Cardiac muscle cell (in vitro differentiated cells and primary cell): ENCODE measurements at regions not wholly inside any gene's neighbourhood (a gene's known extent, or its start where the extent isn't known, plus 50 kb on each side); places are given as distances from the start of the nearest gene placed in this dataset.

ENCODE experiments used
- DNase-seq, 2 donors: peaks; one replicate each; pipeline versions ENCODE4 v3.0.0 to v3.0.0-alpha.2; 2010 to 2017; ENCODE audit warnings: low read depth in 1 of 2, low spot score in 1 of 2
- H3K27ac ChIP-seq: fragments of 200-600 bp; sonication (generic); 2 replicates; pipeline ENCODE4 v1.5.1; 2016
- H3K27me3 ChIP-seq: fragments of 200-600 bp; sonication (generic); 2 replicates; pipeline ENCODE4 v1.6.0; 2016; ENCODE audit warnings: control low read depth
- H3K36me3 ChIP-seq: fragments of 200-600 bp; sonication (generic); 2 replicates; pipeline ENCODE4 v1.5.1; 2016; ENCODE audit warnings: control low read depth
- H3K4me1 ChIP-seq: fragments of 200-600 bp; sonication (generic); 2 replicates; pipeline ENCODE4 v1.8.1; 2017; ENCODE audit warnings: low read depth, mild to moderate bottlenecking, mixed run types
- H3K4me3 ChIP-seq: fragments of 200-600 bp; sonication (generic); 2 replicates; pipeline ENCODE4 v1.5.1; 2016; ENCODE audit warnings: mild to moderate bottlenecking
- H3K9me3 ChIP-seq: fragments of 200-600 bp; sonication (generic); 2 replicates; pipeline ENCODE4 v1.5.1; 2017; ENCODE audit warnings: low read depth, mild to moderate bottlenecking, control low read depth
- CTCF ChIP-seq: IDR thresholded peaks from 2 replicates; pipeline ENCODE4 v1.5.1; 2012; ENCODE audit warnings: low read depth, mild to moderate bottlenecking, low read length

DNA sequence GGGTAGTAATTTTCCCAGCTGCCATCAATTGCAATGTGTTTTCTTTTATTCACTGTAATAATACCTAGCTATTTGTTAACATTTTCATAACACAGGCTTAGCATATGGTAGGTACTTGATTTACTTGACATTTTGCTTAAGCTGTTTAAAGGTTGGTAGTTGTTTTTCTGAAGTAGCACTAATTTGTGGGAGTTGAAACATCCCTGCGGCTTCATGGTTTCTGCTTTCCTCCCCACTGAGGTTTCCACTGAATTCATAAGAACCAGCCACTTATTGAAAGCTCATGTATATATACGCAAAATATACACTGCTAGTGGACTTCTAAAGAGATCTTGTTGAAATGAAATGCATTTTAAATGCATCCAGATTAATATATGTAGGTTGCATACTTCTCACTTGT is 559.9 kb downstream of the TLE4 start:
- no peaks in the 10 kb centered on the region for H3K27me3 ChIP-seq
- no peak for DNase-seq
- no peak overlapping the region for H3K27ac ChIP-seq
- H3K4me3 ChIP-seq, result no peak overlapping the region
- no peaks in the 10 kb centered on the region for H3K4me1 ChIP-seq
- no peaks in the 10 kb centered on the region for H3K36me3 ChIP-seq
- H3K9me3 ChIP-seq, result no peaks in the 10 kb centered on the region
- TF ChIP-seq CTCF, result no peak

GRCh38 chr9:80127920-80128319 is 556.2 kb downstream of the TLE4 start:
- no peak overlapping the region for H3K27ac ChIP-seq
- TF ChIP-seq CTCF, result no peak
- no peak for DNase-seq

DNA sequence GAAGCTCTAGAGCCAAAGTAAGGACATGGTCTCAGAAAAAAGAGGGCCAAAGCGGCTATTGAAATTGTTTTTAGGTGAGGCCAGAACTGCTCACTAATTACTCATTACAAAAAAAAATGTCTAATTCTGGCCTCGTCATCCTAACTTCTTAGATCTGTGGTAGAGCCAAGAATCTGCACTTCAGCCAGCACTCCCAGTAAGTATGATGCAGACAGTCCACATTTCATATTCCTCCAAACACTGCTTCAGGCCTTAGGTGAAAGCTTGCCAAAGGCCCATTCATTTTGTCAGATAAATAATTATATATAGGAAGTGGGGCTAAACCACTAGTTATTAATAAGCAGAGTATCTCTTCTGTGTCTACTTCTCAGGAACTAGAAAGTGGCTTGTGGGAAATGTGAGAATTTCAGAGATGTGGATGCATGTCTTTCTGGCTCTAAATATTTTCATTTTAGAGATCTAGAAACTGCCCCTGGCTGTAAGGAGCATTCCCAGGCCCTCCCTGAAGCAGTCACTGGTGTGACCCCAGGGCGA is 554.0 kb downstream of the TLE4 start:
- no peak for DNase-seq
- TF ChIP-seq CTCF, result no peak
- no peaks in the 10 kb centered on the region for H3K9me3 ChIP-seq

More at GRCh38 chr9:80127920-80128319, 556.2 kb downstream of the TLE4 start:
- no peaks in the 10 kb centered on the region for H3K4me1 ChIP-seq
- H3K4me3 ChIP-seq, result no peak overlapping the region
- H3K36me3 ChIP-seq, result no peaks in the 10 kb centered on the region
- no peaks in the 10 kb centered on the region for H3K9me3 ChIP-seq
- H3K27me3 ChIP-seq, result no peaks in the 10 kb centered on the region

DNA sequence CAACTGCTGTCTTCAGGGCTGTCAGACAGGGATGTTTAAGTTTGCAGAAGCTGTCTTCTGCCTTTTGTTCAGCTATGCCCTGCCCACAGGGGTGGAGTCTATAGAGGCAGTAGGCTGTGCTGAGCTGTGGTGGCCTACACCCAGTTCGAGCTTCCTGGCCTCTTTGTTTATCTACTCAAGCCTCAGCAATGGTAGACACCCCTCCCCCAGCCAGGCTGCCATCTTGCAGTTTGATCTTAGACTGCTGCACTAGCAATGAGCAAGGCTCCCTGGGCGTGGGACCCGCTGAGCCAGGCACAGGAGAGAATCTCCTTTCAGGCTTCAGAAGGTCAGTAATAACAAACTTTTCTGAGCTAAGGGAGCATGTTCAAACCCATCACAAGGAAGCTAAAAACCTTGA is 545.3 kb downstream of the TLE4 start:
- H3K9me3 ChIP-seq, result no peaks in the 10 kb centered on the region
- DNase-seq, result no peak
- H3K27me3 ChIP-seq, result no peaks in the 10 kb centered on the region
- H3K27ac ChIP-seq, result no peak overlapping the region
- TF ChIP-seq CTCF, result no peak
- no peaks in the 10 kb centered on the region for H3K36me3 ChIP-seq
- H3K4me1 ChIP-seq, result no peaks in the 10 kb centered on the region
- H3K4me3 ChIP-seq, result no peak overlapping the region

More for the DNA sequence above, 554.0 kb downstream of the TLE4 start:
- Histone ChIP-seq H3K27me3 (no peaks in the 10 kb centered on the region), H3K4me3 (no peak overlapping the region), H3K4me1 (no peaks in the 10 kb centered on the region), H3K27ac (no peak overlapping the region), H3K36me3 (no peaks in the 10 kb centered on the region)

GRCh38 chr9:80114241-80114640 is 542.5 kb downstream of the TLE4 start:
- no peaks in the 10 kb centered on the region for H3K9me3 ChIP-seq
- TF ChIP-seq CTCF, result no peak
- no peaks in the 10 kb centered on the region for H3K4me1 ChIP-seq

More at GRCh38 chr9:80114241-80114640, 542.5 kb downstream of the TLE4 start:
- no peak overlapping the region for H3K4me3 ChIP-seq
- no peak for DNase-seq
- no peaks in the 10 kb centered on the region for H3K27me3 ChIP-seq
- H3K27ac ChIP-seq, result no peak overlapping the region
- no peaks in the 10 kb centered on the region for H3K36me3 ChIP-seq
